ENCODE measurements at regions not wholly inside any gene's neighbourhood (a gene's known extent, or its start where the extent isn't known, plus 50 kb on each side); places are given as distances from the start of the nearest gene placed in this dataset.

DNA sequence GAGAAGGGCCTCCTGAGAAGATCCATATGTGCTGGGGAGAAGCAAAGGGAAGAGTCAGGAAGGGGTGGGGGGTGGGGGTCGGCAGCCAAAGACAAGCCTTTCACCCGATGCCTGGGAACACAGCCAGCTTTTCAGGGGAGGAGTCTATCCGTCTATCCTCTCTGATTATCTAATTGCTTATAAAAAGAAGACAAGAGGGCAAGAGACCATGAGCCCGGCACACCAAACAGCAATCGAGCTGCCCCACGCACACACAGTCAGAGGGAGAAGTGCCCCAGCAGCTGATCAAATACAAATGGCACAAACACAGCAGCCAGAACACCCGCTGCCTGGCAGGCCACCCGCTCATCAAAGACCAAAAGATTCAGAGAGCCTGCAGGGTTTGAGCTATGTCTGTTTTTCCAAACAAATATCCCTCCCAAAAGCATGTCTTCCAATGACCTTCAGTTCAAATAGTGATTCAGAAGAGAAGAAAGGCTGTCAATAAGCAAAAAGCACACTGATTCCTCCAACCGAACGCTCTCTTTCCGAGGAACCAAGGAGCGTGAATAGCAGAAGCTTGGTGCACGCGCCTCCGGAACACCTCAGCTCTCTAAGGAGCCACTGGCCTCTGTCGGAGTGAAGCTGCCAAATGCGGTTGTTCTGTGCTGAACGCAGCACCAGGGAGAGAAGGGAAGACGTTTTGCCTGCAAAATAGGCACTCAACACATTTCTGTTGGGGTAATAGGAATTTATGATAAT, 419.2 kb downstream of the OCA2 start:
- H3K4me3 ChIP-seq, result no peak overlapping the region
- WGBS, 2 donors (ENCODE audit: low coverage in 1 of 2), result 0 to 15% methylated on average over 3 to 16 of the region's 19 CpGs
- H3K27me3 ChIP-seq, result peaks cover 8% of the 10 kb centered on the region
- ATAC-seq, result no peak
- H3K27ac ChIP-seq, result no peak overlapping the region
- no peaks in the 10 kb centered on the region for H3K9me3 ChIP-seq
- H3K36me3 ChIP-seq, result no peaks in the 10 kb centered on the region
- peaks cover 0 to 5% (median 0%) of the 10 kb centered on the region in 3 donors for H3K4me1 ChIP-seq
- TF ChIP-seq POLR2A (IDR thresholded peaks at IDR 0.05) (no peak), POLR2AphosphoS5 (IDR thresholded peaks at IDR 0.05) (no peak), EP300 (IDR thresholded peaks at IDR 0.05) (no peak)
- TF ChIP-seq, protein P1, sequence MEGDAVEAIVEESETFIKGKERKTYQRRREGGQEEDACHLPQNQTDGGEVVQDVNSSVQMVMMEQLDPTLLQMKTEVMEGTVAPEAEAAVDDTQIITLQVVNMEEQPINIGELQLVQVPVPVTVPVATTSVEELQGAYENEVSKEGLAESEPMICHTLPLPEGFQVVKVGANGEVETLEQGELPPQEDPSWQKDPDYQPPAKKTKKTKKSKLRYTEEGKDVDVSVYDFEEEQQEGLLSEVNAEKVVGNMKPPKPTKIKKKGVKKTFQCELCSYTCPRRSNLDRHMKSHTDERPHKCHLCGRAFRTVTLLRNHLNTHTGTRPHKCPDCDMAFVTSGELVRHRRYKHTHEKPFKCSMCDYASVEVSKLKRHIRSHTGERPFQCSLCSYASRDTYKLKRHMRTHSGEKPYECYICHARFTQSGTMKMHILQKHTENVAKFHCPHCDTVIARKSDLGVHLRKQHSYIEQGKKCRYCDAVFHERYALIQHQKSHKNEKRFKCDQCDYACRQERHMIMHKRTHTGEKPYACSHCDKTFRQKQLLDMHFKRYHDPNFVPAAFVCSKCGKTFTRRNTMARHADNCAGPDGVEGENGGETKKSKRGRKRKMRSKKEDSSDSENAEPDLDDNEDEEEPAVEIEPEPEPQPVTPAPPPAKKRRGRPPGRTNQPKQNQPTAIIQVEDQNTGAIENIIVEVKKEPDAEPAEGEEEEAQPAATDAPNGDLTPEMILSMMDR (IDR thresholded peaks at IDR 0.05), result no peak

DNA sequence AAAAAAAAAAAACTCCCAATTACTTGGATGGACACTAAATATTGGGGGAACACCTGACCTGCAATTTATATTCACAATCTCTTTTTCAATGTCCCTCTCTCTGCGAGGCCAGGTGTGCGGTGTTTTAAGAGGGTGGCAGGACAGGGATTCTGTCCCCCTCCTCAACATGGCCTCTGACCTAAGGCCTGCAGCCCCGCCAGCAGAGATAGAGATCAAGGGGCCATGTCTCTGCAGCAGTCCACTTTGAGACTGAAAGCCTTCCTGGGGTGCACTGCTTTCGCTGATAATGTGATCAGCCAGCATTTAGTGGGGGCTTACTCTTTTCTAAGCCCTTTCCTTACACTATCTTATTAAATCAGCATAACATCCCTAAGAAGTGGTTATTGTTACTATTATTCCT, 419.9 kb downstream of the OCA2 start:
- Histone ChIP-seq H3K27ac (no peak overlapping the region), H3K36me3 (no peaks in the 10 kb centered on the region), H3K4me1 (peaks cover 0 to 5% (median 0%) of the 10 kb centered on the region in 3 donors), H3K4me3 (no peak overlapping the region), H3K27me3 (peaks cover 8% of the 10 kb centered on the region), H3K9me3 (no peaks in the 10 kb centered on the region)
- TF ChIP-seq POLR2A (IDR thresholded peaks at IDR 0.05) (no peak), POLR2AphosphoS5 (IDR thresholded peaks at IDR 0.05) (no peak), EP300 (IDR thresholded peaks at IDR 0.05) (no peak)
- TF ChIP-seq, protein P1 (IDR thresholded peaks at IDR 0.05), result no peak
- no peak for ATAC-seq
- WGBS, 2 donors (ENCODE audit: low coverage in 1 of 2), result 77 to 100% methylated on average over 1 to 4 of the region's 4 CpGs

DNA sequence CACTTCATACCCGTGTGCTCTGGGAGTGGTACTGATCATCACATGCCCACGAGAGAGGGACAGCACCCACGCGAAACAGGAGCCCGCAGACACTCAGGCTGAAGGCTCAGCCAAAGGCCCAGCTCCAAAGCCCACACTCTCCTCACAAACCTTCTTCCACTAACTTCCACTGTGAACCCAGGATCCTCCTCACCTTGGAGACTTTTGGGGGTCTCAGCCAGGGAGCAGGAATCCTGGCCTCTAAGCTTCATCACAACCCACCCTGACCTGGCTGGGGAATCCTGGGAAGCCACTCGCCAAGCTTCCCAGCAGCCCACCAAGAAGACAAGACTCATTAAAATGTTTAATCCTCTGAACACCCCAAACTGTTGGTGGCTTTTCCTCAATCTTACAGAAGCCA, 421.2 kb downstream of the OCA2 start:
- 96% methylated on average over 4 of the region's 6 CpGs; no CpG with 5 or more reads in 1 of the 2 donors for WGBS, 2 donors (ENCODE audit: low coverage in 1 of 2)
- H3K4me3 ChIP-seq, result no peak overlapping the region

DNA sequence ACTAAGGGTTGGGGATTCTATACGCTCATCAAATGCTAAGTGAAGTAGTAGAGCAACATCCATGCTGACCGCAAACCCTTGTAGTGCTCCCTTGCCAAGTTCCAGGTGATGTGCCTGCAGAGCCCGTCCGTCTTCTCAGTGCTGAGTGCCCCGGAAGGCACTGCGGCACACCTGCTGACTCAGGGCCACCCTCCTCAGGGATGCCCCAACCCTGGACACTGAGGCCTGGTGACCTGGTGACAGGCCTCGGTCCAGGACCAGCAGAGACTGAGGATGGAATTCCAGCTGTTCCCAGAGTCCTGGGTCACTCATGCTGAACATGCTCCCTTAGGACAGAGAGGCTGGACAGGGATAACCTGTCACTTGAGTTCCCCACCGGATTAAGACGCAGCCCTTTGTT, 422.5 kb downstream of the OCA2 start:
- WGBS, 2 donors (ENCODE audit: low coverage in 1 of 2), result no CpG with 5 or more reads among the region's 9 CpGs
- Histone ChIP-seq H3K36me3 (no peaks in the 10 kb centered on the region), H3K27ac (no peak overlapping the region), H3K4me3 (no peak overlapping the region), H3K9me3 (no peaks in the 10 kb centered on the region), H3K27me3 (peaks cover 8% of the 10 kb centered on the region), H3K4me1 (peaks cover 0 to 12% (median 0%) of the 10 kb centered on the region in 3 donors)
- no peak for ATAC-seq
- TF ChIP-seq POLR2A (IDR thresholded peaks at IDR 0.05), result no peak
- TF ChIP-seq POLR2AphosphoS5 (IDR thresholded peaks at IDR 0.05), result no peak
- no peak for TF ChIP-seq EP300 (IDR thresholded peaks at IDR 0.05)
- TF ChIP-seq, protein P1 (IDR thresholded peaks at IDR 0.05), result no peak

More for the DNA sequence above, 421.2 kb downstream of the OCA2 start:
- TF ChIP-seq POLR2AphosphoS5 (IDR thresholded peaks at IDR 0.05), result no peak
- no peak for TF ChIP-seq EP300 (IDR thresholded peaks at IDR 0.05)
- TF ChIP-seq, protein P1 (IDR thresholded peaks at IDR 0.05), result no peak
- no peak for TF ChIP-seq POLR2A (IDR thresholded peaks at IDR 0.05)
- Histone ChIP-seq H3K4me1 (peaks cover 0 to 5% (median 0%) of the 10 kb centered on the region in 3 donors), H3K27ac (no peak overlapping the region), H3K27me3 (peaks cover 8% of the 10 kb centered on the region), H3K36me3 (no peaks in the 10 kb centered on the region), H3K9me3 (no peaks in the 10 kb centered on the region)
- ATAC-seq, result no peak

DNA sequence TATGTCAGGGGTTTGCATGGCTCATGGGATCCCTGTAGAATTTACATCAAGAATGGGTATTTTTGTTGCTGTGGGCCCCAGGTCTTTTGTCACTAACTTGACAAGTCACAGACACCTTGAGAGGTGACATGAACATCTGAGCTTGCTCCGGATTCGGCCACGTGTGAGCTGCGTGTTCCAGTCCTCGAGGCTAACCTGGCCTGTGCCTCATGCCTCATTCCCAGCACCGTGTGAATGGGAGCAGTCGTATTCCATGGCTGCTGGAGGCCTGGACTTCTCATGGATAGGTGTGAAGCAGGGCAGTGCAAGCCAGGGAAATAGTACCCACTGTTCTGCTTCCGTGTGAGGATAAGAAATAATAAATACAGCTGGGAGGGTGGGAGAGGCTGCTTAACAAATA, 423.5 kb downstream of the OCA2 start:
- H3K36me3 ChIP-seq, result no peaks in the 10 kb centered on the region
- H3K4me3 ChIP-seq, result no peak overlapping the region
- peaks cover 0 to 12% (median 0%) of the 10 kb centered on the region in 3 donors for H3K4me1 ChIP-seq
- H3K9me3 ChIP-seq, result no peaks in the 10 kb centered on the region
- peaks cover 8% of the 10 kb centered on the region for H3K27me3 ChIP-seq
- no peak for ATAC-seq
- TF ChIP-seq, protein P1 (IDR thresholded peaks at IDR 0.05), result no peak
- no peak for TF ChIP-seq EP300 (IDR thresholded peaks at IDR 0.05)
- no peak for TF ChIP-seq POLR2AphosphoS5 (IDR thresholded peaks at IDR 0.05)
- no peak for TF ChIP-seq POLR2A (IDR thresholded peaks at IDR 0.05)
- 82% methylated on average over 6 of the region's 8 CpGs; no CpG with 5 or more reads in 1 of the 2 donors for WGBS, 2 donors (ENCODE audit: low coverage in 1 of 2)
- no peak overlapping the region for H3K27ac ChIP-seq
